Globus pallidus (tissue), 1 donor: ENCODE measurements at regions not wholly inside any gene's neighbourhood (a gene's known extent, or its start where the extent isn't known, plus 50 kb on each side); places are given as distances from the start of the nearest gene placed in this dataset.

Experiments
- DNase-seq: peaks from one replicate; pipeline ENCODE4 v3.0.0-alpha.2; 2015; ENCODE audit warnings: low spot score

DNA sequence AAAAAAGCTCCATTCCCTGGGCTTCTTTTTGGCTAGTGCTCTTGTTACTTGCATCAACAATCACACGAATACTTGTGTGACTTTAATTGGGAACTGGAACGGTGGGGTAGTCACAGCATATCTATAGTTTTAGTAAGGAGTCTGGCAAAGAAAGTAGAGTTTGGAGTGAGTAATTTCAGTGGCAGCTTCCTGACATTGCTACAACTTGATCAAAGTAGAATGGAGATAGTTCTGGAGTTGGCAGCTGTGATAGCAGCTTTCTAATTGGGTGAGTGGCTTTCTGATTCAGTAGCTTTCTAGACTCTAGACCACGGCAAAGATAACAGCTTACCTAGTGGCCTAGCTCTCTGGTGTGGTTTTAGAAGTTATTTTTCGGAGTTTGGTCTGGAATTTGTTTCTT is 475.0 kb downstream of the TUSC7 start:
- no peak for DNase-seq

DNA sequence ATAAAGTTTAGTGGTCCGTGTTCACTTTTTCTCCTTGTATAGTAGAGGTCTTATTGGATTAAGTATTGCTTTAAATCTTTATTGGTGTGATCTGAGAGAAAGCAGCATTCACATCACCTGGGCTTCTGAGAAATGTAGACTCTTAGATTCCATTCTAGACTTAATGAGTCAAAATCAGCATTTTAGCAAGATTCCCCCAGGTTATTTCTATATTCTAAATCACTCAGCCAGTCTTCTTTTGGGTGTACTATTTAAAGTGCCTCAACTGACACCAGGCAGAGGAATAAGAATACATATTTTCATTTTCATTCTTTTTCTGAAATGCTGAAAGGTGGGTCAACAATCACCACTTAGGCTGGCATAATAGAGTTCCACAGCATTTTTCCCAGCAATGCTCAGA is 481.7 kb downstream of the TUSC7 start:
- DNase-seq: no peak

DNA sequence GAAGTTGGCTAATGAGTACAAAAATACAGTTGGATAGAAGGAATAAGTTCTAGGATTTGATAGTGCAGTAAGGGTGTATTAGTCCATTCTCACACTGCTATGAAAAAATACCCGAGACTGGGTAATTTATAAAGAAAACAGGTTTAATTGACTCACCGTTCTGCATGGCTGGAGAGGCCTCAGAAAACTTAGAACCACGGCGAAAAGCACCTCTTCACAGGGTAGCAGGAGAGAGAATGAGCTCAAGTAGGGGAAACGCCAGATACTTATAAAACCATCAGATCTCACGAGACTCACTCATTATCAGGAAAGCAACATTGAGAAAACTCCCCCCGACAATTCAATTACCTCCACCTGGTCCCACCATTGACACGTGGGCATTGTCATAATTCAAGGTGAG is 483.3 kb downstream of the TUSC7 start:
- no peak for DNase-seq

DNA sequence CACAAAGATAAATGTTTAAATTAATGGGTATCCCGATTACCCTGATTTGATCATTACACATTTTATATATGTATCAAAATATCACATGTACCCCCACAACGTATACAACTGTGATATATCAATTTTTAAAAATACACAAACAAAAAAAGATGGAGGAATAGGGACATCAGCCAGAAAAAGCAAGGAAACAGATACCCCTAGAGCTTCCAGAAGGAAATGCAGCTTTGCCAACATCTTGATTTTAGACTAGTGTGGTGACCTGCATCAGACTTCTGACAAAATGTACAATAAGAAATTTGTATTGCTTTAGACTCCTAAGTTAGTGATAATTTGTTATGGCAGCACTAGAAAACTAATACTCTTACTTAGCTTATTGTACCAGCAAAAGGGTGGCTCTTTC is 483.8 kb downstream of the TUSC7 start:
- no peak for DNase-seq

DNA sequence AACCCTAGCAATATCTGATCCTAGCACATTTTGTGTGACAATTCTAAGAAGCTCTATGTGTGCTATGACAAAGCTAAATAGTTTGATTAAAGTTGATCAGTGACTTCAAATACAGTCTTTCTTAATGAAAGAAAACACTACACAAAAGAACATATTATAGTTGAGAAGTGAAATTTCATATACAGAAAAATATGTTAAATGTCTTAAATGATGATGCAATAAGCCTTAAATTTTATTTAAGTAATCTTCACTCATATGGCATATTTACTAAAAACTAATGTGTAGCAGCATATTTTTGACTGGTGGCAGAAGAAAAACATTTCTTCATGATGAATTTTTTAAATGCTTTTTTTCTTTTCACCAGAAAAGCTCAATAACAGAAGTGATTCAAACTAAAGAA is 485.5 kb downstream of the TUSC7 start:
- no peak for DNase-seq

DNA sequence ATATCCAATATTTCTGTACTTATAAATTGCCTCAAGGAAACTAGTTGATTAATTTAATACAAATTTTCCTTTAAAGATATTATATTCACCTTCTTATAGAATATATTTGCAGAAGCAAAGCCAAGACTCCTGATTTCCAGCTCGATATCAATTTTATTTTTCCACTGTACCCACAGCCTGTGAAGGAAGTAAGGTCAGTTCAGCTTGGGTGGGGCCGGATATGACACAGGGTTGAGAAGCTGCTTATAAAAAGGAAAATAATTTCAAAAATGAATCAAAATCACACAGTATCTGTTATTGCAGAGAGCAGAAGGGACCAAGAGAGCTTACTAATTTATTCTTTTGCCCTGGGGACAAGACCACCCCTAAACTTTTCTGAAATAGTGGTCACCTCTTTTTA is 491.4 kb downstream of the TUSC7 start:
- DNase-seq: no peak

DNA sequence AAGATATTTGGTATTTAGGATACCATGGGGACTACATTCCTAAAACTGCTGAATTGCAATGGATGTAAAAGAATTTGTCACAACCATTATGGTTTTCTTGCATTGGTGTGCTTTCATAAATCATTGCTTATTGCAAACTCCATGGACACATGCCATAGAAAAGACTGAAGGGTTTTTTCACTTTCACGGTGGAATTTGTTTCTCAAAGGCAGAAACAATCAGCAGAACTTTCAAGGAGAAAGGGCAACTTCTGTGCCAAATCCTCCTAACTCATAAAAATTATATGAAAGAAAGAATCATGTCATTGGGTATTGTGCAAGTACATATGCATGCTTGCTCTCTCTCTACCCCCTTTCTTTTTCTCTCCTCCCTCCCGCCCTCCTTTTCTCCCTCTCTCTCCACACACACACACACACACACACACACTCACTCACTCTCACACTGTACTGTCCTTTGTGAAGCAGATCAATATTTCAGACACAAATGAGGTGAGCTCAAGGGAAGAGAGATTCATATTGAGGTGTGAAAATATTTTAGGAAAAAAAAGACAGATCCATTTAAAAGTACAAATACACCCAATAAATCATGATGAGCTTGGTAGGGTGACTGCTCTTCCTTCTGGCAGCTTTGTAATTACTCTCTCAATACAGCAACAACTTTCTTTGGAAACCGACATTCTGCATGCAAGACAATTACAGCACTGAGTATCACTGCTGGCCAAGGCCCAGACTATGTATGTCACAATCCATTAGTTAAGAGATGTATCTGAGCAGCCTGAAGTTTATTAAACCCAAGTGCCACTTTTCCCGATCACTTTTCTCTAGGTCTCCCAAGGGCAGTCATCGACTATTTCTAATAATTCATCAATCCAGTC is 492.6 kb downstream of the TUSC7 start:
- DNase-seq: no peak

DNA sequence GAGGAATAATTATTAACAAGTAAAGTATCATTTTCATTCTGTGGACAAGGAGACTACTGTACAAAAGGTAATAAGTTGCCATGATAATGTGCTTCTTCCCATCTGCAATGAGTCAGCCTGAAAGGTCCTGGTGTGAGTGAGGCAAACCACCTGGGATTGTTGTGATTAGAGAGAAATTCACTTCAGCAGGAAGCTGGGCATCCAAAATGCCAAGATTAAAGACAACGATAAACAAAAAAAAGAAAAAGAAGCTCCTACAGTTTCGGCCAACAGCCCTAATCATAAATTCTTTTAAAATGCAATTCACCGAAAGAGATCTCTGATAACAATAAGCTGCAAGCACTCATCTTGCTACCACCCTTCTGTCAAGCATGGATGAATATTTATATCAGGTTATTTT is 507.8 kb downstream of the TUSC7 start:
- no peak for DNase-seq

DNA sequence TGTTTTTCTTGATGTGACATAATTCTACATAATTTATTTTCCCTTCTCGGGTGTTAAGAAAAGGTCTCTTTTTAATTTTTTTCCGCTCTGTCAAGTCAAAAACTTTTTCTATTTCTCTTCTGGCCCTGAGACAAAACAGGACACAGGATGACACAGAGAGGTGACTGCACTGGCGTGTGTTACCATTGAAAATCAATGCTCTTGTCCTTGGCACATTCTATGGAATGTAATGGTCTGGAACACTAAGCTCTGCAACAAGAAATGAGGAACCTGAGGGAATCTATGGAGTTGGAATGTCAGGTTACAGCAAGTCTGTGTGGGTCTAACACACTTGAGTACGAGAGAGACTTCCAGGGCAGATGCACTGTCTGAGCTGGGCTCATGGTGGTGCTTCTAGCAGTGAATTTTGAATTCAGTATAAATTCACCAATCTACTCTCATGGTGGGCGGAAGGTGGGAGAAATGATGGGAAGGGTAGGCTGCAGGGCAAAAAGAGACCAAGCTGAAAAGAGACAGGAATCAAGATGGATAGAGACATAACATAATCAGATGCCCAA is 508.3 kb downstream of the TUSC7 start:
- no peak for DNase-seq

DNA sequence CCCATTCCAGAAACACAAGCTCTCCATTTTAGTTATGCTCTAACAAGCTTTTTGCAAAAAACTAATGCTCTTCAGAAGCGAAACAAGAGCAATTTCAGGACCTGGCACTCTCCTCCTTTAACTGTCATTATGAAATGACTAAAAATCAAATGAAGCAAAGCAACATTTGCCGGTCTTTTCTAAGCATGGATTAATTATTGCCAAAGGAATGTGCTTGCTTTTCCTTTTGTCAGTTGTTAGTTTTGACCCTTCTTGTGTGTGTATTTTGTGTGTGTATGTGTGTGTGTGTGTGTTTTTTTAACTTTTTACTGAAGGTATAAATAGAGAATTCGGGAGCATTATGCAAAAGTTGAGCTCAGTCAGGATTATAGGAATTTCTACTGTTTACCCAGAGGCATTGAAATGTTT is 509.1 kb downstream of the TUSC7 start:
- no peak for DNase-seq

DNA sequence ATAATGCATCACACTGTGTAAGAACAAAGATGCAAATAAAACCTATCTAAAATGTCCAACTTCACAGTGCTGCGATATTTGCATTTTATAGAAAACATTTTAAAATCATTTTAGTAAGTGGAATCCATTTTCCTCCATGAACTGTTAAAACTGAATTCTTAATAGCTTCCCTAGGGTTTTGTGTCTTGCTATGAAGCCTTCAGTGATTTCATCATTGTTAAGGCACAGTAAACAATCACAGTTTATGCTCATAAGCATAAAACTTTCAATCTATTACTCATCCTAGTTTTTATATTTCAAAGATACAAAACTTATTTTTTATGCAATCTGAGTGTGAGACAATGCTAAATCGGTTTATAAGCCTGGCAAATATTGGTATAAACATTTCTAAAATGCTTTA is 509.7 kb downstream of the TUSC7 start:
- DNase-seq: no peak

DNA sequence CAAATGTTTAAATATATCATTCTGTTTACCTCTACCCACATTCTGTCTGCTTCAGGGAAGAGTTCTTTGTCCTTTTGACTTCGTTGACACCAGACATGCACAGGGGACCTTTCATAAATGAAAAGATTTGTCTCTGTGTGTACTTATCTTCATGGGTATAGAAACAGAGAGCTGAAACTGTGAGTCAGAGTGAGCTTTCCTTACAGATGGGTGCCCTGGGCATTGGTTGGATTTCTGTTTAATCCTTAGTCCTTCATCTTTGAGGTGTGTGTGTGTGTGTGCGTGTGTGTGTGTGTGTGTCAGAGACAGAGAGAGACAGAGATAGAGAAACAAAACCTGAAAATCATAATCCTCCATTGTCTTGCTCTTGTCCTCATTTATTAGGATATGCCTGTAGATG is 517.4 kb downstream of the TUSC7 start:
- no peak for DNase-seq

DNA sequence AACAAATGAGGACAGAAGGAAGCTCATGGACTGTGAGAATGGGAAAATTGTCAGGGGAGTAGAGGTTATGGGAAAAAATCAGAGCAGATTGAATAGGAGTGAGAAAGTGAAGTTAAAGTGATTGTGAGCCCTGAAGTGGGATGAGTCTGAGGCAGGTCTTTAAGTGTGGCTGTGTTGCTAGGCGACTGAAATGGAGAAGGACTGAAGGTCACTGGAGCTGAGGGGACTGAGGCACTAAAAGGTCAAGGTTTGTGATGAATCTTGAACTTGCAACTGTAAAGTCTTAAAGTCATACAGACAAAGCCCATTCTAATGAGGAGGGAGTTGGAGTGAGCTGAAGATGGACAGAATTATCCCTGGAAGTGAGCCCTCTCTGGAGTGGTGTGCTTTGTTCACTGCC is 518.9 kb downstream of the TUSC7 start:
- DNase-seq: no peak

DNA sequence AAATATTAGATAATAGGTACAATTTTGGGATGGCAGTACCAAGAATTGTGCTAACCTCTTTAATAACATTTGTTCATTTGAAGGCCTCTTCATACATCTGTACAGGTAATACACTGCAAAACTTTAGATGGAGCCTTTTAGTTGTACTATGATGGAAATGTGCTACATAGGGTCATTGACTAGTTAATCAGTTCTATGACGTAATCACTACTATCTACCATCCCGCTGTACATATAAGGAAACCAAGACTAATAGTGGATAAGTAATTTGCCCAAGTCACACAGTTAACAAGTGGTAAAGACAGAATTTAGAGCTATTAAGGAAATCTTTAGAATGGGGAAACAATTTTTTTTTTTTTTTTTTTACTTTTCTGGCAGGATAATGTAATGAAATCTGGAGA is 521.3 kb downstream of the TUSC7 start:
- DNase-seq: no peak

DNA sequence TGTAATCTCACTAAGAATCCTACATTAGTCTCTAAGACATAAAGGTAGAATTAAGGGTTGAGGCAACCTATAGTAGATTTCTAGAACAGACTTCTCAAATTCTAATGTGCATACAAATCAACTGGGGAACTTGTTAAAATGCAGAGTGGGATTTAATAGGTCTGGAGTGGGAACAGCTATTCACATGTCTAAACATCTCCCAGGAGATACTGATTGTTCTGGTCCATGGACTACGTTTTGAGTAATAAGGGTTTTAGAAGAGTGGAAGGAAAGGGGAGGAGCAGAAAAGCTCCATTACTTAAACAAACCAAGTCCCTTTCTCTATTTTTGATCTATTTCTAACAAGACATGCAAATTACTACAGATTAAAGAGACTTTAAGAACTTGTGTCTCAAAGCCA is 524.8 kb downstream of the TUSC7 start:
- DNase-seq: peak; percentile 34

DNA sequence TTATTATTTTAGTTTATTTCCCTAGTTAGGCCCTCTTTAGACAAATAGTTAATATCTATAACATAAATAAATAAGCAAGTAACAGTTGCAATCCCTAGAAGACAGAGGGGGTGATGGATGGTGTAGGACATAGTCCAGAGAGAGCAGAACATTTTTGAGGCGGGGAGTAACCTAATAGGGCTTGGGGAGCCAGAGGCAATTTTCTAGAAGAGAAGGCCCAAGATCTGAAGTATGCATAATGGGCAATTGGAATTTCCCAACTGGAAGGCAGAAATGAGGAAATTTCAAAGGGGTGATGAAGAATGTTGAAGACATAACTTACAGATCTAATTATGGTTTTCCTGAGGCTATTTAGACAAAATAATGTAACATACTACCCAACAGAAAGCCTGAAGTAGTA is 525.7 kb downstream of the TUSC7 start:
- no peak for DNase-seq

DNA sequence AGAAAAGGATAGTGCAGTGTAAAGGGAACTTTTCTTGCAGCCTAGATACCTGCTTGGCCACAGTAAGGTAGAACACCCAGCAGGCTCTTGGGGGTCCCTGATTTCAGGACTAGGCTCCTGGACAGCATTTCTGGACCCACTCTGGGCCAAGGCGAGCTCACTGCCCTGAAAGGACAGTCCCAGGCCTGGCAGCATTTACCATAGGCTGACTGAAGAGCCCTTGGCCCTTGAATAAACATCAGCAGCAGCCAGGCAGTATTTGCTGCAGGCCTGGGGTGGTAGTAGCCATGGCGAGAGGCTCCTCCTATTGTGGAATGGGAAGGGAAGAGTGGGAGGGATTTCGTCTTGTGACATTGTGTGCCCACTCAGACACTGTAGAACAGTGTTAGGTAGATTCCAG is 529.2 kb downstream of the TUSC7 start:
- no peak for DNase-seq

DNA sequence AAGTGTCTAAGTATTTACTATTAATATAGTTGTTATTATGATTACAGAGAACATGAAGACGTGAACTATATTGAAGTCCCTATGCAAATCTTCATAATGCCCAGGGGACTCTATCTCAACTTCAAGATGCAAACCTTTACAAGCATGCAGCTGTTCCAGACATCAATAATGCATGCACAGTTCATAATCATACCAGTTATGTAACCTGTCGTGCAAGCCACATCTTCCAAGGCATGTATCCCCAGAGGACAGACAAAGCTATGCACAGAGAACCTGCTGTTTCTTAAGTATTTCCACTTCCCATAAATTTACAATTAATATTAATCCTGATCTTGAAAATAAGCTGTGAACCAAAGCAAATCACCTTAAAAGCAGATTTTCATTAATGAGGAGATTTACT is 534.1 kb downstream of the TUSC7 start:
- DNase-seq: no peak

DNA sequence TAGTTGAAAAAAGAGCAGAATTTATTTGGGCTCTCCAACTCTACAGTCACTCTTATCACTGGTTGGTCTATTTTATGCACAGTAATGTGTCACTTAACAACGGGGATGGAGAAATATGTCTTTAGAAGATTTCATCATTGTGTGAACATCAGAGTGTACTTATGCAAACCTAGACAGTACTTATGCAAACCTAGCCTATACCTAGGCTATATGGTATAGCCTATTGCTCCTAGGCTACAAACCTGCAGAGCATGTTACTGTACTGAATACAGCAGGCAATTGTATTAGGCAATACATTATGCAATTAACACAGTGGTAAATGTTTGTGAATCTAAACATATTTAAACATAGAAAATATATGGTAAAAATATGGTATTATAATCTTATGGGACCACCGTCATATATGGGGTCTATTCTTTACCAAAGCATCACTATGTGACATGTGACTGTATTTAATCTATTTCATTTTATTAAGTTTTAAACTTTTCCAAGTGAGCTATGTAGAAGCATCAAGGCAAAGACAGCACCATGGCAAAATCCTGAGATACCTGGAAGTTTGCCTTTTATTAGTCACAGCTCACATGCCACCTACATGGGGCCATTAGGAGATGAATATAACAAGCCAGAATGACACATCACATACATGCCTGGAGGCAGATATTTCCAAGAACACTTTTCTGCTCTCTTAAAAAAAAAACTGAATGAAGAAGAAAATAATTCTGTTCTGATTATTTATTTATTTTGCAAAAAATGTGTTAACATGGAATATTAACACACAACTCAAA is 537.4 kb downstream of the TUSC7 start:
- no peak for DNase-seq

DNA sequence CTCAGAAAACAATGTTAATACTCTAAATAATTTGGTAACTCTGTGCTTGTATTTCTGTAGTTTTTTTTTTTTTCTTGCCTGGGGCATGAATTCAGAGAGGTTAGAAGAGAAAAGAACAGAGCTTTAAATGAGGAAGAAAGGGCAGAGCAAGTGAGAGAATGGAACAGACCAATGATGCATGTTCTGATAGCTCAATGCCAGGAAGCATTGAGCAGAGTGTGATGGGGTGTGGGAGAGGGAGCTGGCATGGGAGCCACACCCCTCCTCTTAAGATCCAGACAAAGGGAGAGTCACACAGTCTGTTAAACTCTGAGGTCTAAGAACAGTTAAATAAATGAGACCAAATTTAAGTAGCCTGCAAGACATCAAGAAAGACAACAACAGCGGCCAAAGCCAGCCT is 538.6 kb downstream of the TUSC7 start:
- DNase-seq: no peak

DNA sequence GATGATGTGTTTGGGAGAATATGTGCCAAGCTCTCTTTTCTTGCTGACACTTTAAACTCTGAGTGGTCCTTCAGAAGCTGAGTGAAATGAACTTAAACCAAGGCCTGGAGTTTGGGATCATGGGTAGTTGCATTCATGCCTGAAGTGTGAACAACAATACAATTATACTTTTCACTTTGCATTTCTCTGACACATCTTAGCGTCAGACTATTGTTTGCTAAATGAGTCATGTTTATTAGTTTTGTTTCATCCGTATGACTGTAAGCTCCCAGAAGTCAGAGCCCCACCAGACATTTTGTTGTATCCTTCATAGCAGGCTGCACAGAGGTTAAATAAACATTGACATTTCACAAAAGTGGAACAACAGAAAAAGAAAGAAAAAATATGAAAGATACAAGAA is 542.6 kb downstream of the TUSC7 start:
- DNase-seq: no peak

DNA sequence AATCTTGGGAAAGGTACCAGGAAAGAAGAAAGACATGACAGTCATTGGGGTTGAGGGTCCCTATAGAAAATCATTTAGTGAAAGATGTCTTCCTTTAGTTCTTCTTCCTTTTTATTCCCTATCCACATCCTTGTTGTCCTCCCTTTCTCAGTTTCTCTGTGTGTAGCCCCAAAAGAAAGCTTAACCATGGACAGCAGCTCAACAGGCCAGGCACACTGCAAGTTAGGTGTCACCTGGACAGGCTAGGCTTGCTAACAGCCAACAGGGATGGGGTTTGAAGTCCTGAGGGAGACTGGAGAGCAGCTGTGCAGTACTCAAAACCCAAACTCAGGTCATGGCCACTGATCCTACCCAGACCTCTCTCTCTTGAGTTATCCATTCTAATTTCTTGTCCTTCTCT is 543.1 kb downstream of the TUSC7 start:
- no peak for DNase-seq

DNA sequence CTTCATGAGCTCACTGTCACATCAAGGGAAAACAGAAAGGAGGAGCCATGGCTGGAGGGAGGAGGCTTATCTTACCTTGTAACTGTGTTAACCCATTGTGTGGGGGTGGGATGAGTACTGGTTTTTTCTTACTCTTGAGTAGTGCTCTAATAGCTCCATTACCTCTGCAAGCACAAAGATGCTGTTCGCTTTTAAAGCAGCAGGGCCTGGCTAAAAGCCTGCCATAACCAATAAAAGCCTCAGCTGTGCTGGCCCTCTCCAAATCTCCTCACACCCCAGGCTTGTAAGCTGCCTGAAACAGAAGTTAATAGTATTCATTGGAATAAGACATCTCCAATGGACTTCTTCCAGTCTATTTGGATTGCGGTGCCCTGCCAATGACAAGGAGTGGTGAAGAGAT is 544.1 kb downstream of the TUSC7 start:
- no peak for DNase-seq
